Ishikawa (cell line): ENCODE measurements at regions not wholly inside any gene's neighbourhood (a gene's known extent, or its start where the extent isn't known, plus 50 kb on each side); places are given as distances from the start of the nearest gene placed in this dataset.

Source experiments
- CEBPB ChIP-seq: IDR thresholded peaks from 2 replicates; pipeline ENCODE4 v1.6.1; 2012
- CREB1 ChIP-seq: IDR thresholded peaks from 2 replicates; pipeline ENCODE4 v1.6.1; 2012; ENCODE audit warnings: low read depth
- EGR1 ChIP-seq: IDR thresholded peaks from 2 replicates; pipeline ENCODE4 v1.6.1; 2012
- EP300 ChIP-seq: IDR thresholded peaks from 2 replicates; pipeline ENCODE4 v1.6.1; 2012; ENCODE audit warnings: borderline replicate concordance
- FOXM1 ChIP-seq: IDR thresholded peaks from 2 replicates; pipeline ENCODE4 v1.6.1; 2012; ENCODE audit warnings: low read depth, borderline replicate concordance
- MAX ChIP-seq: IDR thresholded peaks from 2 replicates; pipeline ENCODE4 v1.6.1; 2012
- NFIC ChIP-seq: IDR thresholded peaks from 2 replicates; pipeline ENCODE4 v1.6.1; 2012
- RAD21 ChIP-seq: IDR thresholded peaks from 2 replicates; pipeline ENCODE4 v1.6.1; 2012; ENCODE audit warnings: low read depth
- REST ChIP-seq: IDR thresholded peaks from 2 replicates; pipeline ENCODE4 v1.6.1; 2012; ENCODE audit warnings: low read depth, mild to moderate bottlenecking
- TAF1 ChIP-seq: IDR thresholded peaks from 2 replicates; pipeline ENCODE4 v1.6.1; 2012; ENCODE audit warnings: low read depth, mild to moderate bottlenecking
- TCF12 ChIP-seq: IDR thresholded peaks from 2 replicates; pipeline ENCODE4 v1.6.1; 2012; ENCODE audit warnings: low read depth
- TEAD4 ChIP-seq: IDR thresholded peaks from 2 replicates; pipeline ENCODE4 v1.6.1; 2012
- USF1 ChIP-seq: IDR thresholded peaks from 2 replicates; pipeline ENCODE4 v1.6.1; 2012
- YY1 ChIP-seq: IDR thresholded peaks from 2 replicates; pipeline ENCODE4 v1.6.1; 2012; ENCODE audit warnings: low read depth
- ZBTB7A ChIP-seq: IDR thresholded peaks from 2 replicates; pipeline ENCODE4 v1.6.1; 2012; ENCODE audit warnings: low read depth

GRCh38 chr1:18565321-18565720 is 65.3 kb upstream of the PAX7 start:
- TF ChIP-seq ZBTB7A (no peak), YY1 (no peak)

GRCh38 chr1:18568489-18568888 is 62.2 kb upstream of the PAX7 start:
- no peak for TF ChIP-seq CREB1
- TF ChIP-seq TCF12, result no peak
- no peak for TF ChIP-seq REST
- no peak for TF ChIP-seq RAD21
- TF ChIP-seq ZBTB7A, result no peak
- no peak for TF ChIP-seq EP300
- no peak for TF ChIP-seq CEBPB
- no peak for TF ChIP-seq NFIC
- no peak for TF ChIP-seq TEAD4
- no peak for TF ChIP-seq FOXM1
- no peak for TF ChIP-seq TAF1
- no peak for TF ChIP-seq MAX
- TF ChIP-seq EGR1, result no peak
- TF ChIP-seq USF1, result no peak
- TF ChIP-seq YY1, result no peak

GRCh38 chr1:18569251-18569650 is 61.4 kb upstream of the PAX7 start:
- TF ChIP-seq USF1 (no peak), EP300 (no peak), CREB1 (no peak), ZBTB7A (no peak), CEBPB (no peak), TEAD4 (no peak), TCF12 (no peak), NFIC (no peak), REST (no peak)

- TF ChIP-seq CREB1 (no peak), TEAD4 (no peak), USF1 (no peak), TAF1 (no peak), YY1 (no peak), CEBPB (no peak), ZBTB7A (no peak)
Observed at GRCh38 chr1:18569811-18570545, 60.7 kb upstream of the PAX7 start.

- TF ChIP-seq ZBTB7A, result no peak
- no peak for TF ChIP-seq YY1
- TF ChIP-seq CREB1, result no peak
- TF ChIP-seq NFIC, result no peak
- no peak for TF ChIP-seq EGR1
- no peak for TF ChIP-seq MAX
- TF ChIP-seq EP300, result no peak
Observed at GRCh38 chr1:18571275-18571674, 59.4 kb upstream of the PAX7 start.
